ENCODE measurements at regions not wholly inside any gene's neighbourhood (a gene's known extent, or its start where the extent isn't known, plus 50 kb on each side); places are given as distances from the start of the nearest gene placed in this dataset.
"Not testable (repeated sequence)": the region's sequence is repeated elsewhere in the genome, so short reads cannot be mapped to it uniquely, and the experiment has no call there.

- no peak overlapping the region for H3K4me3 ChIP-seq
- H3K27ac Mint-ChIP-seq, result no peak overlapping the region
- no peaks in the 10 kb centered on the region for H3K79me2 ChIP-seq (ENCODE audit: low read depth)
- H3K27me3 Mint-ChIP-seq (ENCODE audit: insufficient read depth, low read depth), result peaks cover 2% of the 10 kb centered on the region
- TF ChIP-seq CTCF (IDR thresholded peaks at IDR 0.05) (no peak), EZH2 (IDR thresholded peaks at IDR 0.05) (no peak), EZH2phosphoT487 (IDR thresholded peaks at IDR 0.05) (no peak)
- no peak overlapping the region for H2AFZ ChIP-seq (replicated peaks)
- H3K27me3 ChIP-seq, result no peaks in the 10 kb centered on the region
- peaks cover 10% of the 10 kb centered on the region for H3K9me3 Mint-ChIP-seq
- H3K4me3 Mint-ChIP-seq, result no peak overlapping the region
- no peaks in the 10 kb centered on the region for H3F3A ChIP-seq (ENCODE audit: low read depth)
- no peaks in the 10 kb centered on the region for H4K20me1 ChIP-seq (ENCODE audit: low read depth)
- no peak overlapping the region for H3K4me2 ChIP-seq
- no peaks in the 10 kb centered on the region for H3K4me1 ChIP-seq
- peaks cover 8% of the 10 kb centered on the region for H3K4me1 Mint-ChIP-seq
- no peak overlapping the region for H3K27ac ChIP-seq
- no peaks in the 10 kb centered on the region for H3K36me3 ChIP-seq
- no peaks in the 10 kb centered on the region for H3K9me3 ChIP-seq (ENCODE audit: low read depth)
- no peak overlapping the region for H3K9ac ChIP-seq
- DNase-seq (ENCODE audit: low spot score), result no peak
- no peaks in the 10 kb centered on the region for H3K36me3 Mint-ChIP-seq
Observed at GRCh38 chr1:234826352-234826751, 216.4 kb upstream of the IRF2BP2 start.

- H3K4me2 ChIP-seq, result no peak overlapping the region
- no peak for DNase-seq (ENCODE audit: low spot score)
- Mint-ChIP-seq H3K4me1 (peaks cover 8% of the 10 kb centered on the region), H3K27me3 (ENCODE audit: insufficient read depth, low read depth) (peaks cover 2% of the 10 kb centered on the region), H3K9me3 (peaks cover 8% of the 10 kb centered on the region), H3K4me3 (no peak overlapping the region), H3K27ac (no peak overlapping the region), H3K36me3 (no peaks in the 10 kb centered on the region)
- H3K27ac ChIP-seq, result no peak overlapping the region
- no peaks in the 10 kb centered on the region for H3K36me3 ChIP-seq
- TF ChIP-seq EZH2phosphoT487 (IDR thresholded peaks at IDR 0.05) (no peak), EZH2 (IDR thresholded peaks at IDR 0.05) (no peak), CTCF (IDR thresholded peaks at IDR 0.05) (no peak)
- H3K27me3 ChIP-seq, result no peaks in the 10 kb centered on the region
- no peaks in the 10 kb centered on the region for H3K9me3 ChIP-seq (ENCODE audit: low read depth)
- H3K9ac ChIP-seq, result no peak overlapping the region
- H4K20me1 ChIP-seq (ENCODE audit: low read depth), result no peaks in the 10 kb centered on the region
- no peak overlapping the region for H3K4me3 ChIP-seq
- H3K4me1 ChIP-seq, result no peaks in the 10 kb centered on the region
- no peak overlapping the region for H2AFZ ChIP-seq (replicated peaks)
- no peaks in the 10 kb centered on the region for H3F3A ChIP-seq (ENCODE audit: low read depth)
- H3K79me2 ChIP-seq (ENCODE audit: low read depth), result no peaks in the 10 kb centered on the region
Observed at GRCh38 chr1:234825498-234826165, 215.7 kb upstream of the IRF2BP2 start.

- H3K27me3 Mint-ChIP-seq (ENCODE audit: insufficient read depth, low read depth); H3K4me1 ChIP-seq; H3K27ac Mint-ChIP-seq; H3K36me3 ChIP-seq; H3K36me3 Mint-ChIP-seq; H3K4me3 ChIP-seq; H3K4me1 Mint-ChIP-seq; H4K20me1 ChIP-seq (ENCODE audit: low read depth); H3K27me3 ChIP-seq; H3F3A ChIP-seq (ENCODE audit: low read depth); H3K79me2 ChIP-seq (ENCODE audit: low read depth); H3K9me3 Mint-ChIP-seq; H3K4me3 Mint-ChIP-seq; H3K4me2 ChIP-seq; H3K27ac ChIP-seq; H2AFZ ChIP-seq (replicated peaks); DNase-seq (ENCODE audit: low spot score); H3K9me3 ChIP-seq (ENCODE audit: low read depth); H3K9ac ChIP-seq: not testable (repeated sequence)
Observed at GRCh38 chr1:234824836-234825235, 214.9 kb upstream of the IRF2BP2 start.

Measured in neural progenitor cell (in vitro differentiated cells).